ENCODE measurements at regions not wholly inside any gene's neighbourhood (a gene's known extent, or its start where the extent isn't known, plus 50 kb on each side); places are given as distances from the start of the nearest gene placed in this dataset.

GRCh38 chr2:55992455-55992854 lies 68.9 kb upstream of the EFEMP1 start (continued):
- no peak for TF ChIP-seq GTF2F1 (IDR thresholded peaks at IDR 0.05; ENCODE audit: borderline replicate concordance, low read depth, low read length)
- TF ChIP-seq USF2 (IDR thresholded peaks at IDR 0.05; ENCODE audit: low read length): no peak
- TF ChIP-seq KDM1A (IDR thresholded peaks at IDR 0.05; ENCODE audit: borderline replicate concordance, low read length): no peak
- TF ChIP-seq SIN3A (conservative IDR thresholded peaks at IDR 0.05 in 1 of 2, IDR thresholded peaks at IDR 0.05 in 1 of 2; ENCODE audit: low read depth in 1 of 2, low read length in 2 of 2): no peak

All from H1 (cell line).